ENCODE measurements at regions not wholly inside any gene's neighbourhood (a gene's known extent, or its start where the extent isn't known, plus 50 kb on each side); places are given as distances from the start of the nearest gene placed in this dataset.
"Not testable (repeated sequence)": the region's sequence is repeated elsewhere in the genome, so short reads cannot be mapped to it uniquely, and the experiment has no call there.

GRCh38 chr1:21372383-21372782, 67.6 kb upstream of the NBPF3 start:
- H3K27ac ChIP-seq: no peak overlapping the region
- TF ChIP-seq CTCF (conservative IDR thresholded peaks at IDR 0.05): no peak

- H3K27ac ChIP-seq: no peak overlapping the region
- no peak for TF ChIP-seq CTCF (conservative IDR thresholded peaks at IDR 0.05)
Observed at GRCh38 chr1:21369905-21370304, 70.0 kb upstream of the NBPF3 start.

- peak; percentile 100 for TF ChIP-seq CTCF (conservative IDR thresholded peaks at IDR 0.05)
Observed at GRCh38 chr1:21368515-21369289, 71.2 kb upstream of the NBPF3 start.

GRCh38 chr1:21367973-21368514, 71.9 kb upstream of the NBPF3 start:
- H3K27ac ChIP-seq: not testable (repeated sequence)

More at GRCh38 chr1:21368515-21369289, 71.2 kb upstream of the NBPF3 start:
- H3K27ac ChIP-seq: no peak overlapping the region

GRCh38 chr1:21366288-21366687, 73.6 kb upstream of the NBPF3 start:
- no peak overlapping the region for H3K27ac ChIP-seq
- no peak for TF ChIP-seq CTCF (conservative IDR thresholded peaks at IDR 0.05)

- H3K27ac ChIP-seq: no peak overlapping the region
- TF ChIP-seq CTCF (conservative IDR thresholded peaks at IDR 0.05): no peak
Observed at GRCh38 chr1:21365036-21365435, 74.8 kb upstream of the ECE1 start.

GRCh38 chr1:21362096-21362495, 71.8 kb upstream of the ECE1 start:
- TF ChIP-seq CTCF (conservative IDR thresholded peaks at IDR 0.05): no peak
- H3K27ac ChIP-seq: no peak overlapping the region

- no peak overlapping the region for H3K27ac ChIP-seq
- no peak for TF ChIP-seq CTCF (conservative IDR thresholded peaks at IDR 0.05)
Observed at GRCh38 chr1:21361506-21361905, 71.2 kb upstream of the ECE1 start.

Measured in VCaP (cell line).